ENCODE measurements at regions not wholly inside any gene's neighbourhood (a gene's known extent, or its start where the extent isn't known, plus 50 kb on each side); places are given as distances from the start of the nearest gene placed in this dataset.

DNA sequence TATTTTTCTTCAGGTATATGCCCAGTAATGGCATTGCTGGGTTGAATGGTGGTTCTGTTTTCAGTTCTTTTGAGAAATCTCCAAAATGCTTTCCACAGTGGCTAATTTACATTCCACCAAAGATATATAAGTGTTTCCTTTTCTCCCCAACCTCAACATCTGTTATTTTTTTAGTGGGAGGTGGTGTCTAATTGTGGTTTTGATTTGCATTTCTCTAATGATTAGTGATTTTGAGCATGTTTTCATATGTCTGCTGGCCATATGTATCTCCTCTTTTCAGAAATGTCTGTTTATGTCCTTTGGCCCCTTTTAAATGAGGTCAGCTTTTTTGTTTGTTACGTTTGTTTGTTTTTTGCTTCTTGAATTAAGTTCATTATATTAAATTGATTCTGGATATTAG lies 760.2 kb downstream of the KCNA4 start:
- H3K36me3 ChIP-seq (replicated peaks in 1 of 2; ENCODE audit: control insufficient read depth in 1 of 2, insufficient read depth in 2 of 2, low read length in 1 of 2) = no peaks in the 10 kb centered on the region
- no peak overlapping the region for H3K4me3 ChIP-seq (ENCODE audit: low read depth in 2 of 2, low read length in 1 of 2)
- H4K20me1 ChIP-seq (ENCODE audit: insufficient read depth) = no peaks in the 10 kb centered on the region
- no peaks in the 10 kb centered on the region for H3K79me2 ChIP-seq (ENCODE audit: insufficient read depth)
- H3K27ac ChIP-seq (ENCODE audit: low read depth in 2 of 2, low read length in 1 of 2) = no peak overlapping the region
- no peak overlapping the region for H3K9ac ChIP-seq
- H2AFZ ChIP-seq (ENCODE audit: low read depth) = no peak overlapping the region
- no peak for DNase-seq
- no peaks in the 10 kb centered on the region for H3F3A ChIP-seq (replicated peaks; ENCODE audit: insufficient read depth)
- ChIA-PET POLR2A (no interaction called here), CTCF (no interaction called here)
- TF ChIP-seq RXRA (IDR thresholded peaks at IDR 0.05; ENCODE audit: borderline replicate concordance, low read depth) (no peak), FOSL2 (IDR thresholded peaks at IDR 0.05; ENCODE audit: borderline replicate concordance, low read depth) (no peak), CHD2 (IDR thresholded peaks at IDR 0.05; ENCODE audit: low read length, partially characterized antibody) (no peak), ELF1 (IDR thresholded peaks at IDR 0.05) (no peak), SIN3A (IDR thresholded peaks at IDR 0.05; ENCODE audit: borderline replicate concordance, low read depth, low read length) (no peak), NRF1 (IDR thresholded peaks at IDR 0.05; ENCODE audit: low read depth, low read length) (no peak), GATA2 (CRISPR knock-in tag; IDR thresholded peaks at IDR 0.05) (no peak), EP300 (IDR thresholded peaks at IDR 0.05; ENCODE audit: borderline replicate concordance in 1 of 2, low read depth in 1 of 2, low read length in 1 of 2) (no peak), MEF2A (IDR thresholded peaks at IDR 0.05; ENCODE audit: borderline replicate concordance, low read depth) (no peak), RCOR1 (IDR thresholded peaks at IDR 0.05; ENCODE audit: low read length) (no peak), GABPA (IDR thresholded peaks at IDR 0.05; ENCODE audit: low read depth) (no peak), YY1 (IDR thresholded peaks at IDR 0.05; ENCODE audit: low read depth) (no peak)
- TF ChIP-seq, protein P1, sequence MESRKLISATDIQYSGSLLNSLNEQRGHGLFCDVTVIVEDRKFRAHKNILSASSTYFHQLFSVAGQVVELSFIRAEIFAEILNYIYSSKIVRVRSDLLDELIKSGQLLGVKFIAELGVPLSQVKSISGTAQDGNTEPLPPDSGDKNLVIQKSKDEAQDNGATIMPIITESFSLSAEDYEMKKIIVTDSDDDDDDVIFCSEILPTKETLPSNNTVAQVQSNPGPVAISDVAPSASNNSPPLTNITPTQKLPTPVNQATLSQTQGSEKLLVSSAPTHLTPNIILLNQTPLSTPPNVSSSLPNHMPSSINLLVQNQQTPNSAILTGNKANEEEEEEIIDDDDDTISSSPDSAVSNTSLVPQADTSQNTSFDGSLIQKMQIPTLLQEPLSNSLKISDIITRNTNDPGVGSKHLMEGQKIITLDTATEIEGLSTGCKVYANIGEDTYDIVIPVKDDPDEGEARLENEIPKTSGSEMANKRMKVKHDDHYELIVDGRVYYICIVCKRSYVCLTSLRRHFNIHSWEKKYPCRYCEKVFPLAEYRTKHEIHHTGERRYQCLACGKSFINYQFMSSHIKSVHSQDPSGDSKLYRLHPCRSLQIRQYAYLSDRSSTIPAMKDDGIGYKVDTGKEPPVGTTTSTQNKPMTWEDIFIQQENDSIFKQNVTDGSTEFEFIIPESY (IDR thresholded peaks at IDR 0.05; ENCODE audit: borderline replicate concordance, low read depth) = no peak
- TF ChIP-seq, protein P2, sequence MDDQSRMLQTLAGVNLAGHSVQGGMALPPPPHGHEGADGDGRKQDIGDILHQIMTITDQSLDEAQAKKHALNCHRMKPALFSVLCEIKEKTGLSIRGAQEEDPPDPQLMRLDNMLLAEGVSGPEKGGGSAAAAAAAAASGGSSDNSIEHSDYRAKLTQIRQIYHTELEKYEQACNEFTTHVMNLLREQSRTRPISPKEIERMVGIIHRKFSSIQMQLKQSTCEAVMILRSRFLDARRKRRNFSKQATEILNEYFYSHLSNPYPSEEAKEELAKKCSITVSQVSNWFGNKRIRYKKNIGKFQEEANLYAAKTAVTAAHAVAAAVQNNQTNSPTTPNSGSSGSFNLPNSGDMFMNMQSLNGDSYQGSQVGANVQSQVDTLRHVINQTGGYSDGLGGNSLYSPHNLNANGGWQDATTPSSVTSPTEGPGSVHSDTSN (IDR thresholded peaks at IDR 0.05) = no peak
- H3K4me1 ChIP-seq (ENCODE audit: control insufficient read depth in 1 of 2, insufficient read depth in 2 of 2, low read depth in 1 of 2, low read length in 1 of 2) = peaks cover 0 to 13% of the 10 kb centered on the region in 2 experiments; a peak in 1 of 4 replicates
- H3K4me2 ChIP-seq = no peak overlapping the region
- no peaks in the 10 kb centered on the region for H3K9me3 ChIP-seq
- H3K27me3 ChIP-seq (ENCODE audit: insufficient read depth) = no peaks in the 10 kb centered on the region
- 0% methylated on average over 1 of the region's 1 CpG for WGBS (ENCODE audit: low lambda C conversion rate)
- H3K9me2 ChIP-seq = no peaks in the 10 kb centered on the region

DNA sequence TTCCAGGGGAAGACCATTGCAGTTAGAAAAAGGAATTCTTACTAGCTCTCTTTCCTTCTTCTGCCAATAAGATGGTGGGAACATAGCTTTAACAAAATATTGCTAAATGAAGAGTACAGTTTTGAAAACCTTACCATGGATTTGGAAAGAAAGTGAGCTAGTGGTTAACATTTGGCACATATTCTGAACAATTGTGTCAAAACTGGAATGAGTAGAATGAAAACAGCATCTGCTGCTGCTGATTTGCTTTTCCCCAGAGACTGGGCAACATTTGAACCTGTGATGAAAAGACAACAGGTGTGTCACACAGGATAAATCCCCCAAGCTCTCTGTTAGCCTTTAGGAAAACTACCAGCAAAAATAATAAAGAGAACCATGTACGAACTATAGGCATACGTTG lies 761.4 kb downstream of the KCNA4 start:
- Histone ChIP-seq H3F3A (replicated peaks; ENCODE audit: insufficient read depth) (peaks cover 5% of the 10 kb centered on the region), H3K4me3 (ENCODE audit: low read depth in 2 of 2, low read length in 1 of 2) (no peak overlapping the region), H3K9me2 (no peaks in the 10 kb centered on the region), H3K27me3 (ENCODE audit: insufficient read depth) (no peaks in the 10 kb centered on the region), H3K4me1 (ENCODE audit: control insufficient read depth in 1 of 2, insufficient read depth in 2 of 2, low read depth in 1 of 2, low read length in 1 of 2) (peaks cover 0 to under 1% of the 10 kb centered on the region in 2 experiments; a peak in 1 of 4 replicates), H3K36me3 (replicated peaks in 1 of 2; ENCODE audit: control insufficient read depth in 1 of 2, insufficient read depth in 2 of 2, low read length in 1 of 2) (no peaks in the 10 kb centered on the region), H3K27ac (ENCODE audit: low read depth in 2 of 2, low read length in 1 of 2) (no peak overlapping the region), H3K4me2 (no peak overlapping the region), H3K9ac (no peak overlapping the region), H2AFZ (ENCODE audit: low read depth) (no peak overlapping the region), H4K20me1 (ENCODE audit: insufficient read depth) (no peaks in the 10 kb centered on the region), H3K79me2 (ENCODE audit: insufficient read depth) (no peaks in the 10 kb centered on the region), H3K9me3 (no peaks in the 10 kb centered on the region)
- DNase-seq = no peak
- POLR2A ChIA-PET = no interaction called here
- 86% methylated on average over 2 of the region's 2 CpGs for WGBS (ENCODE audit: low lambda C conversion rate)
- CTCF ChIA-PET = no interaction called here
- TF ChIP-seq, protein P3, sequence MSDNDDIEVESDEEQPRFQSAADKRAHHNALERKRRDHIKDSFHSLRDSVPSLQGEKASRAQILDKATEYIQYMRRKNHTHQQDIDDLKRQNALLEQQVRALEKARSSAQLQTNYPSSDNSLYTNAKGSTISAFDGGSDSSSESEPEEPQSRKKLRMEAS (IDR thresholded peaks at IDR 0.05; ENCODE audit: low read depth) = no peak
- no peak for TF ChIP-seq FOXM1 (IDR thresholded peaks at IDR 0.05; ENCODE audit: low read depth)
- TF ChIP-seq TAF1 (IDR thresholded peaks at IDR 0.05; ENCODE audit: borderline replicate concordance, low read depth, low read length) = no peak
- TF ChIP-seq, protein P2 (IDR thresholded peaks at IDR 0.05) = no peak
- TF ChIP-seq, protein P4, sequence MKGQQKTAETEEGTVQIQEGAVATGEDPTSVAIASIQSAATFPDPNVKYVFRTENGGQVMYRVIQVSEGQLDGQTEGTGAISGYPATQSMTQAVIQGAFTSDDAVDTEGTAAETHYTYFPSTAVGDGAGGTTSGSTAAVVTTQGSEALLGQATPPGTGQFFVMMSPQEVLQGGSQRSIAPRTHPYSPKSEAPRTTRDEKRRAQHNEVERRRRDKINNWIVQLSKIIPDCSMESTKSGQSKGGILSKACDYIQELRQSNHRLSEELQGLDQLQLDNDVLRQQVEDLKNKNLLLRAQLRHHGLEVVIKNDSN (IDR thresholded peaks at IDR 0.05; ENCODE audit: borderline replicate concordance, low read depth) = no peak
- TF ChIP-seq, protein P5, sequence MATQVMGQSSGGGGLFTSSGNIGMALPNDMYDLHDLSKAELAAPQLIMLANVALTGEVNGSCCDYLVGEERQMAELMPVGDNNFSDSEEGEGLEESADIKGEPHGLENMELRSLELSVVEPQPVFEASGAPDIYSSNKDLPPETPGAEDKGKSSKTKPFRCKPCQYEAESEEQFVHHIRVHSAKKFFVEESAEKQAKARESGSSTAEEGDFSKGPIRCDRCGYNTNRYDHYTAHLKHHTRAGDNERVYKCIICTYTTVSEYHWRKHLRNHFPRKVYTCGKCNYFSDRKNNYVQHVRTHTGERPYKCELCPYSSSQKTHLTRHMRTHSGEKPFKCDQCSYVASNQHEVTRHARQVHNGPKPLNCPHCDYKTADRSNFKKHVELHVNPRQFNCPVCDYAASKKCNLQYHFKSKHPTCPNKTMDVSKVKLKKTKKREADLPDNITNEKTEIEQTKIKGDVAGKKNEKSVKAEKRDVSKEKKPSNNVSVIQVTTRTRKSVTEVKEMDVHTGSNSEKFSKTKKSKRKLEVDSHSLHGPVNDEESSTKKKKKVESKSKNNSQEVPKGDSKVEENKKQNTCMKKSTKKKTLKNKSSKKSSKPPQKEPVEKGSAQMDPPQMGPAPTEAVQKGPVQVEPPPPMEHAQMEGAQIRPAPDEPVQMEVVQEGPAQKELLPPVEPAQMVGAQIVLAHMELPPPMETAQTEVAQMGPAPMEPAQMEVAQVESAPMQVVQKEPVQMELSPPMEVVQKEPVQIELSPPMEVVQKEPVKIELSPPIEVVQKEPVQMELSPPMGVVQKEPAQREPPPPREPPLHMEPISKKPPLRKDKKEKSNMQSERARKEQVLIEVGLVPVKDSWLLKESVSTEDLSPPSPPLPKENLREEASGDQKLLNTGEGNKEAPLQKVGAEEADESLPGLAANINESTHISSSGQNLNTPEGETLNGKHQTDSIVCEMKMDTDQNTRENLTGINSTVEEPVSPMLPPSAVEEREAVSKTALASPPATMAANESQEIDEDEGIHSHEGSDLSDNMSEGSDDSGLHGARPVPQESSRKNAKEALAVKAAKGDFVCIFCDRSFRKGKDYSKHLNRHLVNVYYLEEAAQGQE (IDR thresholded peaks at IDR 0.05; ENCODE audit: low read depth, low read length) = no peak
- no peak for TF ChIP-seq GABPA (IDR thresholded peaks at IDR 0.05; ENCODE audit: low read depth)
- TF ChIP-seq NRF1 (IDR thresholded peaks at IDR 0.05; ENCODE audit: low read depth, low read length) = no peak
- TF ChIP-seq MEF2A (IDR thresholded peaks at IDR 0.05; ENCODE audit: borderline replicate concordance, low read depth) = no peak
- TF ChIP-seq GATA2 (CRISPR knock-in tag; IDR thresholded peaks at IDR 0.05) = no peak
- no peak for TF ChIP-seq CHD2 (IDR thresholded peaks at IDR 0.05; ENCODE audit: low read length, partially characterized antibody)
